NCI-H1105 (cell line): ENCODE measurements at regions not wholly inside any gene's neighbourhood (a gene's known extent, or its start where the extent isn't known, plus 50 kb on each side); places are given as distances from the start of the nearest gene placed in this dataset.
A peak's percentile ranks its signal among the peaks of the same experiment; 100 is the strongest.
"Not testable (repeated sequence)": the region's sequence is repeated elsewhere in the genome, so short reads cannot be mapped to it uniquely, and the experiment has no call there.

Experiments
- DNase-seq: peaks from one replicate; lab custom pipeline; 2025; lab: John Stamatoyannopoulos, UW

DNA sequence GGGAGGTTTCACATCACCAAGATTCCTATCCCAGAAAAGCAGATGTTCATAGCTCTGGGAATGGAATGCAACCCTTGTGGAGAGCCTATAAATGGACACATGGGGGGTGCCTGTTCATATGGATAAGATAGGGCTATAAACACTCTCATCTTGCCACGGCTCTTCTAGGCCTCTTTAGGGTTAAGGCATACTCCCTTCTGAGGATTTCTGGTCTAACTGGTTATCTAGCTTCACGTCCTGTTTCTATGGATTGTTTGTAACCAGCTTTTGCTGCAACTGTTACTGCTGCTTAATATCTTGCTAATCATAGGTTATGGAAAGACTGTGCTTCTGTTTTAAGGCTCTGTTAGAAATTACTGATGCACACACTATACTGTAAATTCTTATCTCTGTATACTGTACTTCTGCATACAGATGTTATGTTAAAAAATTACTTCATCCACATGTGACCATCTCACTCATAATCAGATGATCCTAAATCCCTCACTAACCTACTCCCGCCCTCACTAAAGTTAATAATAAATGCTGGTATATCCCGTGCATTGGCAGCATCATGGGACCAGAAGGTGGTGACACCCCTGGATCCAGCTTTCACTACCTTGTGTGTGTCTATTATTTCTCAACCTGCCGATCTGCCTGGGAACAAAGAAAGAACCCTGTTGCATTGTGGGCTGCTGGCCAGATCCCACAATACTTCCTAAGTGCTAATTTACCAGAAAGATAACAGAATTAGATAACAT lies 68.7 kb downstream of the PRKAB2 start:
- DNase-seq: not testable (repeated sequence)

DNA sequence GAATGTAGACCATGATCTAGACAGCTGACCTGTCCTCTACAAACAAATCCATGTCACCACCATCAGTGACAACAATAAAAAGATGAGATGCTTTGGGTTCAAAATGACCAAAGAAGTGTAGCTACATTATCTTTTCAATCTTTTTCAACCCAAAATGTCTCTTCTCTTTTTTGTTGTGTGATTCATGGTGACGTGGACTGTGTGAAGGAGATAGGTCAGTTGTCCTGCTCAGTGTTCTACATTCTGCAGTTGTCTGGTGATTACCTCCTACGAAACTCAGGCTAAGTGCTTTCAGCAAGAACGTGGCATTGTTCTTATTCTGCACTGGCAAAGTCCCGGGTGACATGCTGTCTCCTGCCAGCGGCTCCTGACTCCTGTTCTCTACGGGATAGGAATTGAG lies 73.1 kb downstream of the PRKAB2 start:
- DNase-seq: no peak

DNA sequence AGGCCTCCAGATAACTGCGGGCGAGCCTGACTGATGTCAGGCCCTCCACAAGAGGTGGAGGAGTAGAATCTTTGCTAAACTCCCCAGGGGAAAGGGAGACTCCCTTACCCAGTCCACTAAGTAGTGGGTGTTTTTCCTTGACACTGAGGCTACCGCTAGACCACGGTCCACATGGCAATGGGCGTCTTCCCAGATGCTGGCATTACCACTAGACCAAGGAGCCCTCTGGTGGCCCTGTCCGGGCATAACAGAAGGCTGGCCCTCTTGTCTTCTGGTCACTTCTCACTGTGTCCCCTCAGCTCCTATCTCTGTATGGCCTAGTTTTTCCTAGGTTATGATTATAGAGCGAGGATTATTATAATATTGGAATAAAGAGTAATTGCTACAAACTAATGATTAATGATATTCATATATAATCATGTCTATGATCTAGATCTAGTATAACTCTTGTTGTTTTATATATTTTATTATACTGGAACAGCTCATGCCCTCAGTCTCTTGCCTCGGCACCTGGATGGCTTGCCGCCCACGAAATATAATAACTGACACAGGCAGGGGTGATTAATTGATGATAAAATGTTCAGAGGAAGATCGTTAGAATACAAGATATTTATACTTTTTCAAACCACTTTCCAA lies 73.8 kb downstream of the PRKAB2 start:
- DNase-seq: not testable (repeated sequence)

DNA sequence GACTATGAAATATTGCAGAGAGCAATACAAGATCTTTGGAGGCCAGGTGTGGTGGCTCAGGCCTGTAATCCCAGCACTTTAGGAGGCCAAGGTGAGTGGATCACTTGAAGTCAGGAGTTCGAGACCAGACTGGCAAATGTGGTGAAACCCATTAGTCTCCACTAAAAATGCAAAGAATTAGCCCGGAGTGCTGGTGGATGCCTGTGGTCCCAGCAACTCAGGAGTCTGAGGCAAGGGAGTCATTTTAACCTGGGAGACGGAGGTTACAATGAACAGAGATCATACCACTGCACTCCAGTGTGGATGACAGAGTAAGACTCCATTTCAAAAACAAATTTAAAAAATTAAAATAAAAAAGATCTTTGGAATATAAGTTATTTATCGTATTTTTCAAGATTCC lies 76.6 kb downstream of the PRKAB2 start:
- no peak for DNase-seq

DNA sequence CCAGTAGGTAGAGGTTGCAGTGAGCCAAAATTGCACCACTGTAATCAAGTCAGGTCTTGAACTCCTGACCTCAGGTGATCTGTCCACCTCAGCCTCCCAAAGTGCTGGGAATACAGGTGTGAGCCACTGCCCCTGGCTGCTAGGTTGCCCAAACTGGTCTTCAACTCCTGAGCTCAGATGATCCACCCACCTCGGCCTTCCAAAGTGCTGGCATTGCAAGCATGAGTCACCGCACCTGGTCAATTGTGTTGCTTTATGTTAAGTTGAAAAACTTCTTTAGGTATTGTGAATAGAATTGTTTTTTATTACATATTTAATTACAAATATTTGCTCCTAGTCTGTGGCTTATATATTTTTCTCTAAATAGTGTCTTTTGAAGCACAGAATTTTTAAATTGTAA lies 80.5 kb downstream of the PRKAB2 start:
- no peak for DNase-seq

DNA sequence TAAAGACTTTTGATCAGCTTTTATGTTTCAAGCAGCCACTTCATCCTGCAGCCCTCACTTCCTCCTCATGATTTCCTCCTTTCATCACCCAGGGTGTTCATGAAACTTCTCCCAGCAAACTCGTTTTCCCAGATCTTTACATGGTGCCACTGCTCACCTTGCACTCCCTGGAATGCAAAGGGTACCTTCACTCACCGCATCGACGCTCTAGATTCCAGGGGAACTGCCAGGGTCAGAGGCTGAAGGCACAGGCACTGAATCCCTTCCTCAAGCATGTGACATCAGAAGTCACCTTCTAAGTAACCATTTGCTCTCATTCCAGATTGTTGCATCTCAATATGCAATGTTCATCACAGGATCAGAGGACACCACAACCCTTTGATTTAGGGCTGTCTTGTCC lies 82.8 kb downstream of the PRKAB2 start:
- no peak for DNase-seq

DNA sequence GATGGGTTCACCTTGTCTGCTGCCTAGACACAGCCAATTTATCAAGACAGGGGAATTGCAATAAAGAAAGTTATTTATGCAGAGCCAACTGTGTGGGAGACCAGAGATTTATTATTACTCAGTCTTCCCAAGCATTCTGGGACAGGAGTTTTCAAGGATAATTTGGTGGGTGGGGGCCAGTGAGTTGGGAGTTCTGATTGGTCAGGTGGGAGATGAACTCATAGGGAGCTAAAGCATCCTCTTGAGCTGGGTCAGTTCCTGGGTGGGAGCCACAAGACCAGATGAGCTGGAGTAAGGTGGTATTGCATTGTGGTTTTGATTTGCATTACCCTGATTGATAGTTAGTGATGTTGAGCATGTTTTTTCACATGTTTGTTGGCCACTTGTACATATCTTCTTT lies 86.1 kb downstream of the PRKAB2 start:
- DNase-seq: no peak

DNA sequence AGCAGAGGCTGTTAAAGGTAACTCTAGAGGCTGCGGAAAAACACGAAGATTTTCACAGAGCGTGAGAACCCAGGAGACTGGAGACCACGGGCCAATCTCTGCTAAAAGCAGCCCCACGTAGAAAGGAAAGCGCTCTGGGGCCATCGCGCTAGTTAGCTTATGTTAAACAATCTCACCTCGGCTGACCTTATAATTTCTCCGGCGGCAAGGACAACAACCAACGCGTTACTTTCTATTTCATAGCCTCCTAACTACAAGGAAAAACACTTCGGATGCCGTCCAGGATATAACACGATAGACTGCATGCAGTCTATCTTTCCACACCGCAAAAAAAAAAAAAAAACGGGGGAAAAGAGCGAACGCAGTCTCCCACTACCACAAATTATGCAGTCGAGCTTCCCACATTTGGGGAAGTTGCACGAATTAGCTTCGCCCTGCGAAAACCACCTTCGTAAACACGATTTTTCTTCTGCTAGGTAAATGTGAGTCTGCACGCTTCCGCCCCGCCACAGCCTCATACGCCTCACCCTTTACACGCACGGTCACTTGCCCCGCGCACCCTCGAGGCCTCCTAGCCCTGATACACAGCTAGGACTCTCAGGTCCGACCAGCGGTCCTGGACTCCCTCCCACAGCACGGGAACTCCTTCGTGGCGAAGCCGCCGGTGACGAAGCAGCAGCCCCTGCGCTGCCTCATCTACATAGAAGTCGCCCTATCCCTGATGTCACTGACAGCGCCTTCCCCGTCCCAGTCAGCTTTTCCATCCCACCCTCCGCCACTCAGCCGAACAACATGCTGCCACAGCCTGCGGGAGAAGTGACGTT lies 87.8 kb downstream of the PRKAB2 start:
- peak; percentile 60 for DNase-seq

DNA sequence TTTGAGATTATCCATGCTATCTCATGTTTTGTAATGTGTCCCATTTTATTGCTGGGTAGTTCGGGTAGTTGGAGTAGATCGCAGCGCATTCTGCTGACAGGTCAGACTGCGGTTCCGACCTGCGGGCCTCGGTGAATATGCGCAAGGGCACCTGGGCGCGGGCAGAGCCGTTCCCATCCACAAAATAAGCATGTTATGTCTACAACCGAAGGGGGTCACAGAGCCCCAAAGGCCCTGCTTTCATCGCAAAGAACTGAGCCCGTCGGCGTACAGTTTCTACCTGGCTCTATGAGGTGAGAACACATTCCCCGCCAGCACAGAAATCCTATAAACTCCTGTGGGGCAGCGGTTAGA lies 88.4 kb downstream of the PRKAB2 start:
- DNase-seq: no peak

DNA sequence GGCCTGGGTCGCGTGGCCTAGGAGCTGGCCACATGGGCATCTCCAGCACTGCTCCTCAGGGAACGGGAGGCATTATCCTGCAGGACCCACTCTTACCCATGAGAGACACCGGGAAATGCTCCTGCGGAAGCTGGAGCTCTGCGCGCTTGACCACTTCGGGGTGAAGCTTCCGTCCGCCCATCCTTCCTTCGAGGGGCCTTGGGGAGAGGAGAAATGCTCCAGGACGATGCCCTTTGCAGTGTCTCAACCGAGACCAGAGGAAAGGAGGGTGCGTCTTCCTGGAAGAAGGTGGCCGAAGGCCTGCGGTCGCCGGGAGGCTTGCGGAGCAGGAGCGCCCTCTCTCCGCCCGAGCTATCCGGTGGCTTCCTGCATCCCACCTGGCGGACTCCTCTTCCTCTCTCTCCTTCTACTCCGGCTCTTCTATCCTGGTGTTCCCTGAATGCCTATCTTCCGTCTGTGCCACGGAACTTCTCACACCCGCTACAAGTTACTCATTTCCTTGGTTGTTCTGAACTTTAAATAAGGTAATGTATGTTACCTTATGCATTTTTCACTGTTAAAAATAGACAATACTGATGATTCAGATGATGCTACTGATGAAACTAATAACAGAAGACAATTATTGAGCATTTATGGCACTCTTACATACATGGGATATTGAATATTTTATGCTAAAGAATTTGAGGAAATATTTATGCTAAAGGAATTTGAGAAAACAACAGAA lies 91.4 kb downstream of the PRKAB2 start:
- DNase-seq: no peak

DNA sequence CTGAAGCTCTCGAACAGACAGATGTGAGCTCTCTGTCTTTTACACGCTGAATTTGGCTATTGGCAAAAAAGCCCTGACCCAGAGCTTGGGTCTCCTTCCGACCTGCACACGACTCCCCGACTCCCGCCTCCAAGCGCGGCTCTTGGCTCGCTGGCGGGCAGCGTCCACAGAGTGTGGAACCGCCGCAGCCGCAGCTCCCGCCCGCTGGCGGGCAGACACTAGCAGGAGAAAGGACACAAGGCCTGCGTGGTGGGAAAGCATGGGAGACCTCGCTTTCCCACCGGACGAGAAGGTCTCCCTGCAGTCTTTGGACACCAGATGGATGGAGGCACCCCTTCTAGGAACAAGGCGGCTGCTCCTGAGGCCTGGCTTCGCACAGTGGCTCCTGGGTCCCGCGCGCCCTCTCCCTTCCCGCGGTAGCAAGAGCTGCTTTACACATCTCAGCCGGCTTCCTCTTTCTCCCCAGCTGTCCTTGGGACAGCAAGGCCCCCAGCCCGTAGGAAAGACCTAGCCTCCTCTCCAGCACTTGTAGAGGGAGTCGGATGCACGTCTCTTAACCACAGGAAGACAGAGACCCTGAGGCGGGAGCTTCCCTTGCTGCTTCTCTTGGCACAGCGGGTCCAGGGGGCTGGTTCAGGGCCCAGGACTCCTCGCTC lies 92.1 kb downstream of the PRKAB2 start:
- no peak for DNase-seq

DNA sequence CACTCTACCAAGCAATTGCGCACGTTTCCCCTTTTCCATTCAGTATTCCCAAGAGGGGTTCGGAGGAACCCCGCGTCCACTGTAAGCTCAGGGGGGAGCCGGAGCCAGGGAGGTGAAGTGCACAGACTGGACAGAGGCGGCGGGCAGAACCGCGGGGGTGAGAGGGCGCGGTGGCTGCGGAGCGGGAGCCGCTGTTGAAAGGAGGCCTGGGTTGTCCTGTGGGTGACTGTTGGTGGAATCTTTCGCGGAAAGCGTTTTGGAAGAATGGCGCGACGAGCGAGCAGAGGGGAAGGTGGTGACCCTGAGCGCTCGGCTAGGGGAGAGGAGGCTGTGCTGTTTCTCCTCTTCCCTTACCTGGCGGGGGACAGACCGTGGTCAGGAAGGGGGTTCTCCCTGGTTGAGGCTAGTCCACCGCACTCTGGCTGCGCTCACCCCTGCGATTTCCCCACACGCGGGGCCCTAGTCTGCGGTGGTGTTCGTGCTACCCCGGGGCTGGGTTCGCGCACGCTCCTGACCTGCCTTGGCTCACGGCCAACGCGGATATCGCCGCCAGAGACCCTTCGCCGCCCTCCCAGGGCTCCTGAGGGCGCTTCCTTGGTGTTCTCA lies 92.8 kb downstream of the PRKAB2 start:
- no peak for DNase-seq

DNA sequence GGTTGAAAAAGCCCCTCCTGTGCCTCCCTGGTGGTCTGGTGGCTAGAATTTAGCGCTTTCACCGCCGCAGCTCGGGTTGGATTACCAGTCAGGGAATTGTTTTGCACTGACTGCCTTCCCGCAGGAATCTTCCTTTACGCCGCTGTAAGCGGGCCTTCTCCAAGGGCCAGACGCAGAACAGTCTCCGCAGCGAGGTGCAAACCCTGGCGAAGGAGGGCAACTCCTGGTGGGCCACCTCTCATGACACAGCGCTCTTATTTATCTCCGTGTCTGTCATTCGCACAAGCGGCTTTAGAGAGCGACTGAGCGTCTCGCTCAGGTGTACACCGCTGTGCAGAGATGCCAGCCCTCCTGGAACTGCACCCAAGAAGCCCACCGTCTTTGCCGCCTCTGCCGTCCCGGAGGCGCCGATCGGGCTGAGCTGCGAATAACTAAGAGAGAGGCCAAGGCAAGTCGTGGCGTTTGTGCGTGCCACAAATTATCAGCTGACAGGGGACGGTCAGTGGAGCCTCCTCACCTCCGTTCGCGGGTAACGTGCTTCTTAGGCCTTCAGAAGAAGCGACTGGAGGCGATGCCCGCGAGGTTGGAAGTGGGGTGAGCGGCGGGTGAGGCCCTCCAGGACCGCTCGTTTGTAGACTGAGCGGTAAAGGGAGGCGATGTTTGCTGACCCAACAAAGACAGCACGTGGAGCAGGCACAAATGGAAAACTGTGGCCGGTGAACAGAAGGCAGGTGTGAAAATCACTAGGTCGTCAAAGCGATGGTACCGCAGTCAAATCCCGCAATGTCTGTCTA lies 93.5 kb downstream of the PRKAB2 start:
- DNase-seq: no peak

DNA sequence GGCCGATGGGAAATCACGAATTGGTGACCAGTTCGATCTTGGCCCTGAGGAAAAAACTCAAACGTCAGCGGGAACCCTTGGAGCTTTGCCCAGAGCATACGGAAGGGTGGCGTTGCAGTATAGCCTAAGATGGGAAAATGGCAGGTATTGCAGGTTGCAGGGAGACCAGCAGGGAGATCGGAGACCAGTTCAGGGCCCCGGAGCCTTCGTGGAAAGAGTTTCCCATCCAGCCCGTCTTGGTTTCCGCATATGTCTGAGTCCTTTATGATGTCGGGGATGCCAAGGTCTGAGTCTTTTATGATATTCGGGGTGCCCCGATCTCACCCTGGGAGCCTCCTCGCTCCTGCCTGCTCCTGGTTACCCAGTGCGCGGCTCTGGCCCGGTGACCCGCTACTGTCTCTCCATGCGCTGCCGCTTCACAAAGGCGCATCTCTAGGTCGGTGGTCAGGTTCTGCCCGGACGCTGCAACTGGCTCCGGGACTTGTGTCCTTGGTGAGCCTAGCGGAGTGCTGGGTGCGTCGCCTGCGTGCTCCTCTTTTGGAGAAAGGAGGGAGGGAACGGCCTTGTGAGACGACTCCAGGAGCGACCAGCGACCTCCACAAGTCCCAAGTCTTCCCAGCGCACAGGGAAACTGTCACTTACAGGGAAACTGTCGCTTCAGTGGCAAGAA lies 94.2 kb downstream of the PRKAB2 start:
- no peak for DNase-seq

DNA sequence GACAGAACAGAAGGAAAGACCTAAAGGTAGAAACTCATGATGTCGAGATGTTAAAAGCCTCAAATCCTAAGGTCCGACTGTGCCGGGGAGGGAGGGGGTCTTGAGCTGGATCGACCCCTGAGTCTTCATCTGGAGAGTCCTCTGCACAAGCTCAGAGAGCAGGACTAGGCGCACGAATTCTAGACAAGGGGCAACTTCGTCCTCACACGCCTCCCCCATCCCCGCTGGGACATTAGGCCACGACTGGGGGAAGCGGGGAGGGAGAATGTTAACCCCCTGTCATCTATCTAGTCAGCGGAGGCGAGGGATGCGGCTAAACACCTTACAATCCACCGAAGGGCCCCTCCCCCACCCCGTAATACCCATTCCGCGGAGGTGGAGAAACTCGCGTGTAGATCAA lies 94.7 kb downstream of the PRKAB2 start:
- no peak for DNase-seq

DNA sequence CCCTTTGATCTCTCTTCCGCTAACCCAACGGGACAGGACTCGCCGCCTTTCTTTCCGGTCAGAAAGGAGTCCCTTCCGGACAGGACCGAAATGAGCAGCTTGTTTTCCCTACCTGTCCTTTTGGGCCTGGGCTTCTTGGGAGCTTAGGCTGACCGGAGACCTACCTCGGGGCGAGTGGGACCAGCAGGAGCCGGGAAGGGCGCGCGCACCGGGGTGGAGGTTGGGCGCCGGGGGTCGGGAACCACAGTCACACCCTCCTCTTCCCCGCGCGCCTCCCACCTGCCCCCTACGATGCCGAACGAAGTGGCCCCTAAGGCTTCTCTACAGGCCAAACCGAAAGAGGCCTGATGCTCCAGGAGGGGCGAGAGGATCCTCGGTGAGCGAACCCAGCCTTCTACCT lies 95.2 kb downstream of the PRKAB2 start:
- no peak for DNase-seq

DNA sequence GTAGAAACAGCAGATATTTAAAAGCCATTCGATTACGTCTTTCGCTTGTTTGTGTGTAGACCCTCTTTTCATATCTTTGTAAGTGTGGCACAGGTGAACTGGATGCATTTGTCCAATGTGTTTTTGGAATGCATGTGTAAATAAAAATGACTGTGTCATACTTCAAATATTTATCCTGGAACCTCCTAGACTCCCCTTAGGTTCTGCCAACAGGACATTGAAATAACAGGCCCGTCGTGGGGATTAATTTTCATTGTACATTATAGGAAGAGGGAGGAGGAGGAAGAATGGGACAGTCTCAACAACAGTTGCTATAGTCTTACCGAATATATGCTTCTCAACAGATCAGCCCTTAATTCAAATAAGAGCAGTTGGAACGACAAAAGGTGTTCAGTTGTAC lies 95.8 kb downstream of the PRKAB2 start:
- no peak for DNase-seq

DNA sequence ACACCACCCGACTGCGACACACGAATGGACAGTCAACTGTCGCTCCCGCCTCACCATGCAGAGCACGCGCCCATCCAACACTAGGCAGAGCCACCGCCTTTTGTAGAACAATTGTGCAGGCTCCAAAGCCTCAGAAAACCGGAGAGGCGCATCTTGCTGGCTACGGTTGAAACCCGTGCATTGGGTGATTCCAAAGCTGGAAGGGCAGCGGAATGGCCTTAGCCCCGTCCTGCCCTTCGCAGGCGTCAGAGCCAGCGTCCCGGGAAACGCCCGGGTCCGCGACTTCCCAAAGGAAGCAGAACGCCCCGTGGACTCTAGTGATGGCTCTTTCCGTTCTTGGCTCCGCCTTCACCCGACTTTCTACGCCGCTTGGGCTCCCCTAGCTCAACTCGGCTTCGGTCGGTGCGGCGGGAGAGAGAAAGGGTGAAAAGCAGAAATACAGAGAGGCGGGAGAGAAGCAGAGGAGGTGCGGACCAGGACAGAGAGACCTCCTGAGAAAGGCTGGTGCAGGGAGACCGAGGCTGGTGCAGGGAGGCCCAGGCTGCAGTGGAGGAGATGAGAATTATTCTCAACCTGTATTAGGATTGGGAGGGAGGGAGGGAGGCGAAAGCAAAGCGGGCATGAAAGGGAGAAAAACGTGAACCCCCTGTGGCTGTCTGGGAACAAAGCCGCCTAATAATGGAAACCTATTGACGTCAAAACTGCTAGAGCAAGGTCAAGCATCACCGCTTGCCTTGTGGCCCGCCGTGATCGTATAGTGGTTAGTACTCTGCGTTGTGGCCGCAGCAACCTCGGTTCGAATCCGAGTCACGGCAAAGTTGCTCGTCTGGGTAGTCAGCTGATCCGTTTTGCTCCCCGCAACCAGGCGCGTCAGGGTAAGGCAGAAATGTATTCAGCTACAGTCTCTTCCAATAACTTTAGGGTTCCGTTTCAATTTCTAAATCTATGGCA lies 99.5 kb downstream of the PRKAB2 start:
- DNase-seq: no peak

DNA sequence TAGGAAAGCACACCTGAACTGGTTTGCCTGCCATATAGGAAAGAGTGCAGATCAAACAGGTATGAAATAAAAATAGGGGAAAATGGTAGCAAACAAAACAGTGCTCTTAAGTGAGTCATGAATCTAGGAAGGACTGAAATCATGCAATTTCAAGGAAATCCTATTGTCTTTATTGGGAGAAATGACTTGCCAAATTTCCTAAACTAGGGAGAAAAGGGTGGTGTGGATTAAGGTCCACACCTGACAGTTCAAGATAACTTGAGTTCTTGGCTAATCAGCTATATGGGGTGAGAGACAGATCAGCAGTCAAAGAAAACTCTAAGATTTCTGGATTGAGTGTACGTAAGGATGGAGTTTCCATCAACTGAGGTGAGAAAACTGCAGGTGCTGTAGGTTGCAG lies 101.1 kb downstream of the PRKAB2 start:
- DNase-seq: no peak
